NCI-H748 (cell line): ENCODE measurements at regions not wholly inside any gene's neighbourhood (a gene's known extent, or its start where the extent isn't known, plus 50 kb on each side); places are given as distances from the start of the nearest gene placed in this dataset.
"Not testable (repeated sequence)": the region's sequence is repeated elsewhere in the genome, so short reads cannot be mapped to it uniquely, and the experiment has no call there.

Source experiments
- DNase-seq: peaks from one replicate; lab custom pipeline; 2025; ENCODE audit not compliant: unreplicated experiment; lab: John Stamatoyannopoulos, UW

DNA sequence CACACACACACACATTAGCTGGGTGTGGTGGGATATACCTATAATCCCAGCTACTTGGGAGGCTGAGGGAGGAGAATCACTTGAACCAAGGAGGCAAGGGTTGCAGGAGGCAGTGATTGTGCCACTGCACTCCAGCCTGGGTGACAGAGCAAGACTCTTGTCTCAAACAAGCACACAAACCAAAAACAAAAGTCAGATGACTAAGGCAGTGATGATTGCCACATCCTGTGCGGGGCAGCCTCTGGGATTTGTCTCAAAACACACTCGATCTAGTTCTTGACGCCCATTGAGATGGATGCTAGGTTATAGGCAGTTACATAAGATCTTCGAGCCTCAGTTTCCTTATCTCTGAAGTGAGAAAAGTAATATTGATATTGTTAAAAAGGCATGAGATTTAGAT lies 57.8 kb upstream of the NBPF8 start:
- not testable (repeated sequence) for DNase-seq

- peak; percentile 44 for DNase-seq
Observed at GRCh38 chr1:120356170-120356569, 58.7 kb upstream of the NBPF8 start.

- peak; percentile 65 for DNase-seq
Observed at GRCh38 chr1:120354618-120355184, 60.1 kb upstream of the NBPF8 start.

GRCh38 chr1:120342231-120343073 lies 72.4 kb upstream of the NBPF8 start:
- DNase-seq: not testable (repeated sequence)

DNA sequence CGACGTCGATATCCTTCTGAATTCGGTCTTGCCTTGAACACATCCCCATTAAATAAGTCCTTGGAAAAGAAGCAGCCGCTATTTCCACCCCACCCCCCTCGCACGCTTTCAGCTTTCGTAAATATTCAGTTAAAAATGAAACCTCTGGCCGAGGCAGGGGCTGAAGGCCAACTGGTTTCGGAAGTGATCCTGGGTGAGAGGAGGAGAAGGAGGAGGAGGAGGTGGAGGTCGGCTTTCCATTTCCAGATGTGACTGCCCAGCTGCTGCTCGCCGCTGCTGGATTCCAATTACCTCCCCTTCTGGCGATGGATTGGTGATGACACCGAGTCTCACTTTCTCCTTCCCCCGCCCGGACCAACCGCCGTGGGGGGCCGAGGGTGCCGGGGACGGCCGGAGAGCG lies 73.1 kb upstream of the NBPF8 start:
- not testable (repeated sequence) for DNase-seq

GRCh38 chr1:120340838-120341751 lies 73.7 kb upstream of the NBPF8 start:
- not testable (repeated sequence) for DNase-seq

GRCh38 chr1:120315738-120316137 lies 99.1 kb upstream of the NBPF8 start:
- not testable (repeated sequence) for DNase-seq

DNA sequence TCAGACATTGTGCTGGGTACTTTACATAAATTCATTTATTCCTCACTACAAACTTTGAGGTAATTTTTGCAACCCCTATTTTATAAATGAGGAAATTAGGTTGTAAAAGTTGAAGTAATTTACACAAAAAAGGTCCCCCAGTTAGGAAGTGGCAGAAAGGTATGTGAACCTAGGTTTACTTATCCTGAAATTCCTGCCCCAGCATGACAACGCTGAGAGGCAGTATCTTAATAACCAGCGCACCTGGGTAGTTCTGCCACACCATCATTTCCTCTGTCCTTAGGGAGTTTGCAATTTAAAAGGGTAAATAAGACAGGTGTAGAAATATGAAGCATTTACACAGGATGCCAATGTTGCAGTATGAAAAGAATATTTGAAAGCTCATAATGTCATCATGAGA lies 102.9 kb upstream of the NBPF8 start:
- not testable (repeated sequence) for DNase-seq

- not testable (repeated sequence) for DNase-seq
Observed at GRCh38 chr1:120308940-120309578, 105.8 kb upstream of the NBPF8 start.

- DNase-seq: not testable (repeated sequence)
Observed at GRCh38 chr1:120305046-120305445, 109.8 kb upstream of the NBPF8 start.

GRCh38 chr1:120304341-120304740 lies 110.5 kb upstream of the NBPF8 start:
- DNase-seq: not testable (repeated sequence)

DNA sequence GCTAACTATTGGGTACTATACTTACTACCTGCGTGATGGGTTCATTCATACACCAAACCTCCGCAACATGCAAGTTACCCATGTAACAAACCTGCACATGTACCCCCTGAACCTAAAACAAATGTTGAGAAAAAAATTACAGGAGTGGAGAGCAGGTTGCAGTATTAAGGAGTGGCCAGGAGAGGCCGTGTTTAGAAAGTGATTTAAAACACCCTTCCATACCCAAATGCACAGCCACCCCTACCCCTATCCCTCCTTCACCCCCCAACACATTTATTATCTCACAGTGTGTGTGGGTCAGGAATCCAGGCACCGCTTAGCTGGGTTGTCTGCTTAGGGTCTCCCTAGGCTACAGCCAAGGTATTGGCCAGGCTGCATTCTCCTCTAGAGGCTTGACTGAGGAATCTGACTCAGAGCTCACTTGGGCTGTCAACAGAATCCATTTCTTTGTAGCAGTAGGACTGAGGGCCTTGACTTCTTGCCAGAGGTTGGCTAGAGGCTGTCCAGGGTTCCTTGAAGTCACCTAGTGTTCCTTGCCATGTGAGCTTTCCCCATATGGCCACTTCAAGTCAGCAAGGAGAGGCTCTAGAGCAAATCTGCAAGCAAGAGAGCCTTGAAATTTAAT lies 115.3 kb upstream of the NBPF8 start:
- not testable (repeated sequence) for DNase-seq

DNA sequence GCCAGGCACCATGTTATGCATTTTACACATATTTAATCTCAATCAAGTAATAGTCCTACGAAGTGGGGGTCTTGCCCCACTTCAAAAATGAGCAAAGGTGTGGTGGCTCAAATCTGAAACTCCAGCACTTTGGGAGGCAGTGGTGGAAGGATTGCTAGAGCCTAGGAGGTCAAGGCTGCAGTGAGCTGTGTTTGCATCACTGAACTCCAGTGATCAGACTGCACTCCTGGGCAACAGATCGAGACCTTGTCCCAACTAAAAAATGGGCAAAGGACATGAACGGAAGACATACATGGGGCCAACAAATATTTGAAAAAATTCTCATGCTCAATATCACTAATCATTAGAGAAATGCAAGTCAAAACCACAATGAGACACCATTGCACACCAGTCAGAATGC lies 116.3 kb upstream of the NBPF8 start:
- not testable (repeated sequence) for DNase-seq

DNA sequence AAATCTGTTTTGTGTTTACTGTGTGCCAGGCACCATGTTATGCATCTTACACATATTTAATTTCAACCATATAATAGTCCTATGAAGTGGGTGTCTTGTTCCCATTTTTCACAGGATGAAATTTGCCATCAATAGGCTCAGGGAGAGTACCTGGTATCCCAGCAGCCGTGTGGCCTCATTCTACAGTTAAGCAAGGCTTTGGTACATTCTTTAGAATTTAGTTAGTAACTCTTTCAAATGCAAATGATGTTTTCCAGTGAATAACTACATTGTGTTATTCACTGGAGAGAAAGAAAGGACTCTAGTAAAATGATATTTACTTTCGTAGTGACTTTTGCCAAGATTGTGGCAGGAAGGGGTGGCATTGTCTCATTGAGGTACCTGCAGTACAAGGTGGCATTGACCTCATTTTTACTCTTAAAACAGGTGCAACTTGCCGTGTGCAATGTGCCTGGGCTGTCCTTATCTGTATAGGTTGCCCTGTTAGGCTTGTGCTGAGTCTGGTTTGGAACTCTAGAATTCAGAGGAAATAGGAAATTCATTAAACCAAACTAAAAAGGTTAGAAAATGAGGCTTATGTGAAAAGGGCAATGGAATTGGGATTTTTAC lies 117.4 kb upstream of the NBPF8 start:
- DNase-seq: not testable (repeated sequence)

GRCh38 chr1:120290105-120290504 lies 113.8 kb upstream of the SEC22B start:
- DNase-seq: not testable (repeated sequence)

DNA sequence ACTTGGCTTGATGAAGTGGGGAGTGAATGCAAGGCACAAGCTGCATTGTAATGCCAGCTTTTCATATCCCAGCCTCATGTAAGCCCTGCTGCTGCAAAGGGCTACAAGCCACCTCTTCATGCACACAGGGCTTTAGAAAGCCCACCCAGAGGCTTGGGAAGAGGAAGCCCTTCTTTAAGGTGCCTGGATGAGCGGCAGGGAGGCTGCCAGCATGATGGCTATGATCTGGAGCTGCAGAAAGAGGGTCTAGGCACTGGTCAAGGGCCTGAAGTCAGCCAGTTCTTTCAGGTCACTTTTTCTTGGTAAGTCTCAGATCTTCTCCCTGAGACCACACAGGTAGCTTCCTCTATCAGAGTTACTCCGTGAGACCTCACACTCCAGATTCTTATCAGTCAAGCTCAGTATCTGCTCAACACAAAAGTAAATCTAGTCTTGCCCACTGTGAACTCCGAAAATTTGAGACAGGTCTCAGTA lies 113.3 kb upstream of the SEC22B start:
- not testable (repeated sequence) for DNase-seq

DNA sequence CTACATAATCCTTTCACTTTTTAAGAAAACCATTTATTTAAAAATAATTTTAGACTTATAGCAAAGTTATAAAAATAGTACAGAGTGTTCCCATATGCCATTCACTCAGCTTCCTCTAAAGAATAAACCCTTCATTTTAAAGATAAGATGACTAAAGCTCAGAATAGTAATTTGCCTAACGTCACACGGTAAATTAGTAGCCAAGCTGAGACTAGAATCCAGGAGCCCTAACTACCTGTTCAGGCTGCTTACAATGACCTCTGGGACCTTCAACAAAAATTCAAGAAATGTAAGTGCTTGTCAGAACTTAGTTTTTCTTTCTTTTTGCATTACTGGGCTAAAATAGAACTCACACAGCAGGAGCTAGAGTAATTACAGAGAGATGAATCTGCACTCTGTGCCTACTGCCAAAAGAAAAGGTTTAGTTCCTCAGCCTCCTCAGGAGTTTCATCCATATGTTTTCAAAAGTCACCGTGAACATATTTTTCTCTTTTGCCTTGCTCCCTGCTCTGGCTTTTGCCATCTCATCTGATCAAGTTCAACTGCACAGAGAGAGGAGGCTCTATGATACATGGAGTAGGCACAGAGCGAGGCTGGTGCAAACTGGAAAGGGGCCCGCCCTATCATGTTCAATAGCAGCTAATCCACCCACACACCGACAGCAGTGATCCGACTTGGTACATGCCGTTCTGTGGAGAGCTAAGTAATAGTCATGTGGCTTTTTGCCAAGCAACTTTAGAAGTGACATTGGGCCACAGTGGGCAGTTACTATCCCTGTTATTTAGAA lies 112.7 kb upstream of the SEC22B start:
- not testable (repeated sequence) for DNase-seq

DNA sequence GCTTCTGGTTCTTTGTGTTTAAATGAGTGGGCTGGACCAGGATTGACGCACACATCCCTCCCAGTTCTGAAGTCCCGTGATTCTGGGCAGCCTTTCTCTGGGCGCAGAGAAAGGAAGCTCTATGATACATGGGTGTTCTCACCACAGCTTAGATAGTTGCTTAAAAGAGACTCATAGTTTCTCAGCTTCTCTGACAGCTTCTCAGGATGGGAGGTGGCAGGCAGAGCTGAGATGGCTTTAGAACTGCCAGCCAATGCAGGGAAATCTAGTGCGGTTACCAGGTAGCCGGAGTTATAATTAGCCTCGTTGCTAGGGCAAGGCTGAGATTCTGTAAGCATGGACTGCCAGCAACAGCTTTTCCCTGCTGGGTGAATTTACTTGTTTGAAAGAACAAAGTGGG lies 111.8 kb upstream of the SEC22B start:
- DNase-seq: not testable (repeated sequence)
